ENCODE measurements at regions not wholly inside any gene's neighbourhood (a gene's known extent, or its start where the extent isn't known, plus 50 kb on each side); places are given as distances from the start of the nearest gene placed in this dataset.

- TF ChIP-seq POLR2A (IDR thresholded peaks at IDR 0.05), result no peak
- no peak for TF ChIP-seq CTCF (IDR thresholded peaks at IDR 0.05)
- no peak for TF ChIP-seq POLR2AphosphoS5 (IDR thresholded peaks at IDR 0.05)
- no peak for TF ChIP-seq EP300 (IDR thresholded peaks at IDR 0.05)
Measured at GRCh38 chr5:12624776-12625560, 720.7 kb upstream of the CTNND2 start.

Measured in sigmoid colon (tissue), 4 donors.